ENCODE measurements at regions not wholly inside any gene's neighbourhood (a gene's known extent, or its start where the extent isn't known, plus 50 kb on each side); places are given as distances from the start of the nearest gene placed in this dataset.

DNA sequence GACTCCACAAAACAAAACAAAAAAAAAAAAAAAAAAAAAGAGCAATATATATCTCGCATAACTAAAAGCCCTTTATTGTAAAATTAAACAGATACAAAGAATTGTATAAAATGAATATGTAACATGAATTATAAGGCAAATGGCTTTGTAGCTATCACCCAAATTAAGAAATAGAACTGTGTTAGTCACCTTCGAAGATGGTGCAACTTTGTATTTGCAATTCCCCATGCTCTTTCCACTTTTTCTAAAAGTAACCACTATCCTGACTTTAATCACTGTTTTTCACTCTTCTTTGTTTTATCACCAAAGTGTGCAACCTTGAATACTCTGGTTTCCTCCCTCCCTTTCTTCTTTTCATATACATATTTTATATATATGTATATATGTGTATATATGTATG lies 57.1 kb upstream of the HTR2A start:
- Histone ChIP-seq H3K4me3 (ENCODE audit: low read depth in 1 of 3, low read length in 3 of 3) (no peak overlapping the region), H3K9me3 (ENCODE audit: control insufficient read depth in 4 of 4, low read length in 3 of 4) (no peaks in the 10 kb centered on the region), H3K27me3 (ENCODE audit: control insufficient read depth in 4 of 4, insufficient read depth in 4 of 4, low read length in 3 of 4) (no peaks in the 10 kb centered on the region), H3K36me3 (ENCODE audit: control insufficient read depth in 4 of 4, insufficient read depth in 3 of 4, low read depth in 1 of 4, low read length in 3 of 4) (no peaks in the 10 kb centered on the region), H3K4me1 (ENCODE audit: control insufficient read depth in 4 of 4, insufficient read depth in 4 of 4, low read length in 3 of 4) (no peaks in the 10 kb centered on the region), H3K27ac (ENCODE audit: low read depth in 1 of 2, low read length in 2 of 2) (no peak overlapping the region), H3K9ac (ENCODE audit: low read depth in 1 of 2, low read length in 2 of 2) (no peak overlapping the region)
- no peak for DNase-seq (ENCODE audit: low spot score)
- TF ChIP-seq, protein P1, sequence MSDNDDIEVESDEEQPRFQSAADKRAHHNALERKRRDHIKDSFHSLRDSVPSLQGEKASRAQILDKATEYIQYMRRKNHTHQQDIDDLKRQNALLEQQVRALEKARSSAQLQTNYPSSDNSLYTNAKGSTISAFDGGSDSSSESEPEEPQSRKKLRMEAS (IDR thresholded peaks at IDR 0.05), result no peak
- TF ChIP-seq, protein P2, sequence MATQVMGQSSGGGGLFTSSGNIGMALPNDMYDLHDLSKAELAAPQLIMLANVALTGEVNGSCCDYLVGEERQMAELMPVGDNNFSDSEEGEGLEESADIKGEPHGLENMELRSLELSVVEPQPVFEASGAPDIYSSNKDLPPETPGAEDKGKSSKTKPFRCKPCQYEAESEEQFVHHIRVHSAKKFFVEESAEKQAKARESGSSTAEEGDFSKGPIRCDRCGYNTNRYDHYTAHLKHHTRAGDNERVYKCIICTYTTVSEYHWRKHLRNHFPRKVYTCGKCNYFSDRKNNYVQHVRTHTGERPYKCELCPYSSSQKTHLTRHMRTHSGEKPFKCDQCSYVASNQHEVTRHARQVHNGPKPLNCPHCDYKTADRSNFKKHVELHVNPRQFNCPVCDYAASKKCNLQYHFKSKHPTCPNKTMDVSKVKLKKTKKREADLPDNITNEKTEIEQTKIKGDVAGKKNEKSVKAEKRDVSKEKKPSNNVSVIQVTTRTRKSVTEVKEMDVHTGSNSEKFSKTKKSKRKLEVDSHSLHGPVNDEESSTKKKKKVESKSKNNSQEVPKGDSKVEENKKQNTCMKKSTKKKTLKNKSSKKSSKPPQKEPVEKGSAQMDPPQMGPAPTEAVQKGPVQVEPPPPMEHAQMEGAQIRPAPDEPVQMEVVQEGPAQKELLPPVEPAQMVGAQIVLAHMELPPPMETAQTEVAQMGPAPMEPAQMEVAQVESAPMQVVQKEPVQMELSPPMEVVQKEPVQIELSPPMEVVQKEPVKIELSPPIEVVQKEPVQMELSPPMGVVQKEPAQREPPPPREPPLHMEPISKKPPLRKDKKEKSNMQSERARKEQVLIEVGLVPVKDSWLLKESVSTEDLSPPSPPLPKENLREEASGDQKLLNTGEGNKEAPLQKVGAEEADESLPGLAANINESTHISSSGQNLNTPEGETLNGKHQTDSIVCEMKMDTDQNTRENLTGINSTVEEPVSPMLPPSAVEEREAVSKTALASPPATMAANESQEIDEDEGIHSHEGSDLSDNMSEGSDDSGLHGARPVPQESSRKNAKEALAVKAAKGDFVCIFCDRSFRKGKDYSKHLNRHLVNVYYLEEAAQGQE (IDR thresholded peaks at IDR 0.05), result no peak
- TF ChIP-seq NR2F2 (IDR thresholded peaks at IDR 0.05) (no peak), RAD21 (IDR thresholded peaks at IDR 0.05) (no peak), TAF1 (conservative IDR thresholded peaks at IDR 0.05) (no peak), SP1 (IDR thresholded peaks at IDR 0.05) (no peak), JUND (IDR thresholded peaks at IDR 0.05) (no peak), FOXA1 (IDR thresholded peaks at IDR 0.05) (no peak), GABPA (IDR thresholded peaks at IDR 0.05 in 1 of 2, conservative IDR thresholded peaks at IDR 0.05 in 1 of 2) (no peak), YY1 (IDR thresholded peaks at IDR 0.05) (no peak), HNF4A (conservative IDR thresholded peaks at IDR 0.05) (no peak)
- TF ChIP-seq, protein P3, sequence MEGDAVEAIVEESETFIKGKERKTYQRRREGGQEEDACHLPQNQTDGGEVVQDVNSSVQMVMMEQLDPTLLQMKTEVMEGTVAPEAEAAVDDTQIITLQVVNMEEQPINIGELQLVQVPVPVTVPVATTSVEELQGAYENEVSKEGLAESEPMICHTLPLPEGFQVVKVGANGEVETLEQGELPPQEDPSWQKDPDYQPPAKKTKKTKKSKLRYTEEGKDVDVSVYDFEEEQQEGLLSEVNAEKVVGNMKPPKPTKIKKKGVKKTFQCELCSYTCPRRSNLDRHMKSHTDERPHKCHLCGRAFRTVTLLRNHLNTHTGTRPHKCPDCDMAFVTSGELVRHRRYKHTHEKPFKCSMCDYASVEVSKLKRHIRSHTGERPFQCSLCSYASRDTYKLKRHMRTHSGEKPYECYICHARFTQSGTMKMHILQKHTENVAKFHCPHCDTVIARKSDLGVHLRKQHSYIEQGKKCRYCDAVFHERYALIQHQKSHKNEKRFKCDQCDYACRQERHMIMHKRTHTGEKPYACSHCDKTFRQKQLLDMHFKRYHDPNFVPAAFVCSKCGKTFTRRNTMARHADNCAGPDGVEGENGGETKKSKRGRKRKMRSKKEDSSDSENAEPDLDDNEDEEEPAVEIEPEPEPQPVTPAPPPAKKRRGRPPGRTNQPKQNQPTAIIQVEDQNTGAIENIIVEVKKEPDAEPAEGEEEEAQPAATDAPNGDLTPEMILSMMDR (IDR thresholded peaks at IDR 0.05; ENCODE audit: low read depth, low read length, missing input control), result no peak
- 89% methylated on average over 2 of the region's 2 CpGs for WGBS

DNA sequence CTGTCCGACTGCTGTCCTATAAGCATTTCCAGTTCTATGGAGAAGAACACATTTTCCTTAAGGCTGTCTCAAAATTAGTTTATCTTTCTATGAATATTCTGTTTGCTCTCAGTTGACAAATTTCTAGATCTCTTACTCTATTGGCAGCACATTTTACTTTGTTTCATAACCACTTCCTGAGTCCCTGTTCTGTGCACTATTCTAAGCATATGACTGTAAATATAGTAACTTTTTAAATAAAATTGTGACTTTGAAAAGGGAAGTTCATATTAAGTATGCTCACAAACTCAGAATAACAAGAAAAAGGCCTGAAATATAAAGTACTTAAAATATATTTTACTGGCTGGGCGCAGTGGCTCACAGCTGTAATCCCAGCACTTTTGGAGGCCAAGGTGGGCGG lies 56.5 kb upstream of the HTR2A start:
- WGBS, result 80% methylated on average over 3 of the region's 3 CpGs
- no peak overlapping the region for H3K9ac ChIP-seq (ENCODE audit: low read depth in 1 of 2, low read length in 2 of 2)
- H3K27ac ChIP-seq (ENCODE audit: low read depth in 1 of 2, low read length in 2 of 2), result no peak overlapping the region
- no peak for DNase-seq (ENCODE audit: low spot score)
- H3K4me1 ChIP-seq (ENCODE audit: control insufficient read depth in 4 of 4, insufficient read depth in 4 of 4, low read length in 3 of 4), result no peaks in the 10 kb centered on the region
- TF ChIP-seq FOXA2 (IDR thresholded peaks at IDR 0.05) (no peak), SP1 (IDR thresholded peaks at IDR 0.05) (no peak), FOXA1 (IDR thresholded peaks at IDR 0.05) (no peak), HNF4A (conservative IDR thresholded peaks at IDR 0.05) (no peak), YY1 (IDR thresholded peaks at IDR 0.05) (no peak), NR2F2 (IDR thresholded peaks at IDR 0.05) (no peak)
- TF ChIP-seq, protein P2 (IDR thresholded peaks at IDR 0.05), result no peak
- TF ChIP-seq, protein P4, sequence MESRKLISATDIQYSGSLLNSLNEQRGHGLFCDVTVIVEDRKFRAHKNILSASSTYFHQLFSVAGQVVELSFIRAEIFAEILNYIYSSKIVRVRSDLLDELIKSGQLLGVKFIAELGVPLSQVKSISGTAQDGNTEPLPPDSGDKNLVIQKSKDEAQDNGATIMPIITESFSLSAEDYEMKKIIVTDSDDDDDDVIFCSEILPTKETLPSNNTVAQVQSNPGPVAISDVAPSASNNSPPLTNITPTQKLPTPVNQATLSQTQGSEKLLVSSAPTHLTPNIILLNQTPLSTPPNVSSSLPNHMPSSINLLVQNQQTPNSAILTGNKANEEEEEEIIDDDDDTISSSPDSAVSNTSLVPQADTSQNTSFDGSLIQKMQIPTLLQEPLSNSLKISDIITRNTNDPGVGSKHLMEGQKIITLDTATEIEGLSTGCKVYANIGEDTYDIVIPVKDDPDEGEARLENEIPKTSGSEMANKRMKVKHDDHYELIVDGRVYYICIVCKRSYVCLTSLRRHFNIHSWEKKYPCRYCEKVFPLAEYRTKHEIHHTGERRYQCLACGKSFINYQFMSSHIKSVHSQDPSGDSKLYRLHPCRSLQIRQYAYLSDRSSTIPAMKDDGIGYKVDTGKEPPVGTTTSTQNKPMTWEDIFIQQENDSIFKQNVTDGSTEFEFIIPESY (IDR thresholded peaks at IDR 0.05), result no peak
- TF ChIP-seq, protein P3 (IDR thresholded peaks at IDR 0.05; ENCODE audit: low read depth, low read length, missing input control), result no peak
- TF ChIP-seq, protein P5, sequence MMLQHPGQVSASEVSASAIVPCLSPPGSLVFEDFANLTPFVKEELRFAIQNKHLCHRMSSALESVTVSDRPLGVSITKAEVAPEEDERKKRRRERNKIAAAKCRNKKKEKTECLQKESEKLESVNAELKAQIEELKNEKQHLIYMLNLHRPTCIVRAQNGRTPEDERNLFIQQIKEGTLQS (IDR thresholded peaks at IDR 0.05), result no peak
- H3K27me3 ChIP-seq (ENCODE audit: control insufficient read depth in 4 of 4, insufficient read depth in 4 of 4, low read length in 3 of 4), result no peaks in the 10 kb centered on the region
- no peaks in the 10 kb centered on the region for H3K9me3 ChIP-seq (ENCODE audit: control insufficient read depth in 4 of 4, low read length in 3 of 4)
- H3K36me3 ChIP-seq (ENCODE audit: control insufficient read depth in 4 of 4, insufficient read depth in 3 of 4, low read depth in 1 of 4, low read length in 3 of 4), result no peaks in the 10 kb centered on the region
- H3K4me3 ChIP-seq (ENCODE audit: low read depth in 1 of 3, low read length in 3 of 3), result no peak overlapping the region
